ENCODE measurements at regions not wholly inside any gene's neighbourhood (a gene's known extent, or its start where the extent isn't known, plus 50 kb on each side); places are given as distances from the start of the nearest gene placed in this dataset.

GRCh38 chr12:93197067-93197593, 180.6 kb upstream of the NUDT4 start:
- no peak for DNase-seq (ENCODE audit: low read depth in 4 of 4, low spot score in 3 of 4)

- DNase-seq (ENCODE audit: low read depth in 4 of 4, low spot score in 3 of 4) = no peak
These were observed 179.6 kb upstream of the NUDT4 start for GRCh38 chr12:93198086-93198485.

DNA sequence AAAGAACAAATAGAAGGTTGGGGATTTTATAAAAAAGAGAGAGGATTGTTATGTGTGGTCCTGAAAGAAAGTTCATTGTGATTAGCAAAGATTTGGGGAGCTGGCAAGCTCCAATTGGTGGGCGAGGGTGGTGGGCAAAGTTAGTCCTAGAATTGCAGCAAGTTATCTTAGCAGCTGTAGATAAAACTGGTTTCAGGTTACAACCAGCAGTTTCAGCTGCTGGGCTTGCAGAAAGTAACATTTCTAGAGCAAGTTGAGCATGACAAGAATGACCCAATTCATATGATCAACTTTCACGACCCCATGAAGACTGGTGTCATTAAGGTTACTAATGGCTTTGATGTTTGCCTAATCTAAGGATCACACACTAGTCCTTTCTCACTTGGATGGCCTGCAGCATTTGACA, 177.9 kb upstream of the NUDT4 start:
- DNase-seq (ENCODE audit: low read depth in 4 of 4, low spot score in 3 of 4) = no peak

DNA sequence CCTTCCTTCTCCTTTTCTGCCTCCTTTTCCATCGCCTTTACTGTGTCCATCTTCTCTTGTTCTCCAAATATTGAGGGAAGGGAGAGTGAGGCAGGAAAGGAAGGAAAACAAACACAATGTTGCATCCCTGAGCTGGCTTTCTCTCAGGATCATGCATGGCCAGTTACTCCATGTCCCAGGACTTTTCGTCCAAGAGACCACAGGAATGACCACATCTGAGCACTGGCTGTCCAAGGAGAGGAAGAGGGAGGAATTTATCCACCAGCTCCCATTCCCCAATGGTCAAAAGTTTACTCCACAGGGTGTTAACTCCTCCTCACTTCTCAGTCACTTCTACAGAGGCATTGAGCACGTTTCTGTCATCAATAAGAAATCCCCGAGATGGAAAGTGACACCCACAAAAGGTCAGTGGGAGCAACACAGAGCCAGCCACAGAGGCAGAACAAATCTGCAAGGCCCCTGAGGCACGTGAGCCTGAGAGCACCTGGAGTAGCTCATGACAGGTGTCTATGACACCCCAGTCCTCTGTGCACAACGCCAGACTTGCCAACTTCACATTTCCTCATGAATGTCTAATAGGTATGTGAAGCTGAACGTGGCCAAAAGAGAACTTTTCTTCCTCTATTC, 177.3 kb upstream of the NUDT4 start:
- no peak for DNase-seq (ENCODE audit: low read depth in 4 of 4, low spot score in 3 of 4)

DNA sequence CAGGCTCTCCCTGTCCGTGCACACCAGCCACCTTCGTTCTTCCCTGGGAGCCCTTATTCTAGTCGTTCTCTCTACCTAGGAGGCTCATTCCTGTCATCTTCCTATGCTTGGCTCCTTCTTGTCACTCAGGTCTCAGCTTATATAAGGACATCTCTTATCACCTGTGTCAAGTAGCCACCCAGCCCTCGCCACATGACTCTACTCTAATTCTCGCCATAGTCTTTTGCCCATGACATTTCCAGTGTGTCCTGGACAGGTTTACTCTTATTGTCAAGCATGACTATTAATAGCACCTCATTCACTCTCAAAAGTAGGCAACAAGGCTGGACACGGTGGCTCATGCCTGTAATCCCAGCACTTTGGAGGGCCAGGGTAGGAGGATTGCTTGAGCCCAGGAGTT, 175.7 kb upstream of the NUDT4 start:
- no peak for DNase-seq (ENCODE audit: low read depth in 4 of 4, low spot score in 3 of 4)

DNA sequence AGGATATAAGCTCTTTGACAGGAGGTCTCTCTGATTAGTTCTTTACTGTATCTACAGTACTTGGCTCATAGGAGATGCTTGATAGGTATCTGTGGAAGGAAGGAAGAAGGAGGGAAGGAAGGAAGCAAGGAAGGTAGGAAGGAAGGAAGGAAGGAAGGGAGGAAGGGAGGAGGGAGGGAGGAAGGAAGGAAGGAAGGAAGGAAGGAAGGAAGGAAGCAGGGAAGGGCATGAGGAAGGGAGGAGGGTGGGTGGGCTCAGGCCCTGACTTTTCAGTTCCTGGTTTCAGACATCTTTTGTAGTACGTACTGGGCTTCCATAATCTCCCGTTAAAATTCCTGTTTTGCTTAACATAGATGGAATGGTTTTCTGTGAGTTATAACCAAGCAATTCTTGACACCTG, 175.0 kb upstream of the NUDT4 start:
- no peak for DNase-seq (ENCODE audit: low read depth in 4 of 4, low spot score in 3 of 4)

DNA sequence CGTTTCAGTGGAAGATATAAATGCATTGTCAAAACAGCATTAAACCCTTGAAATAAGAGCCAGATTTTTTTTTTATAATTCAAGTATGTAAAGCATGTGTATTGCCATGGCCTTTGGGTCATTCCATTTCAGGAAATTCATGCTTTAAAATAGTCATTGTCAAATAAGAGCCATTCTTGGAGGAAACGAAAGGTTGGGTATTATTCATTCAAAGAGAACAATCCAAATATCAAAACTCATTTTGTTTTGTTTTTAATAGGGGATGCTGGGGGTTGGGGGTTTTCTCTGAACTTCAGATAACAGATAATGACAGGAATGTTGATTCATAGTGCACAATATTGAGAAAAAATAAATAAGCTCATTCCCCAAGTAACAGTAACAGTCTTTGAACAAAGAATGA, 174.4 kb upstream of the NUDT4 start:
- DNase-seq (ENCODE audit: low read depth in 4 of 4, low spot score in 3 of 4) = no peak

GRCh38 chr12:93204896-93205295, 172.8 kb upstream of the NUDT4 start:
- DNase-seq (ENCODE audit: low read depth in 4 of 4, low spot score in 3 of 4) = no peak

- no peak for DNase-seq (ENCODE audit: low read depth in 4 of 4, low spot score in 3 of 4)
These were observed 172.4 kb upstream of the NUDT4 start for GRCh38 chr12:93205361-93205760.

GRCh38 chr12:93208011-93208410, 169.7 kb upstream of the NUDT4 start:
- no peak for DNase-seq (ENCODE audit: low read depth in 4 of 4, low spot score in 3 of 4)

GRCh38 chr12:93214523-93215289, 163.0 kb upstream of the NUDT4 start:
- DNase-seq (ENCODE audit: low read depth in 4 of 4, low spot score in 3 of 4) = no peak

DNA sequence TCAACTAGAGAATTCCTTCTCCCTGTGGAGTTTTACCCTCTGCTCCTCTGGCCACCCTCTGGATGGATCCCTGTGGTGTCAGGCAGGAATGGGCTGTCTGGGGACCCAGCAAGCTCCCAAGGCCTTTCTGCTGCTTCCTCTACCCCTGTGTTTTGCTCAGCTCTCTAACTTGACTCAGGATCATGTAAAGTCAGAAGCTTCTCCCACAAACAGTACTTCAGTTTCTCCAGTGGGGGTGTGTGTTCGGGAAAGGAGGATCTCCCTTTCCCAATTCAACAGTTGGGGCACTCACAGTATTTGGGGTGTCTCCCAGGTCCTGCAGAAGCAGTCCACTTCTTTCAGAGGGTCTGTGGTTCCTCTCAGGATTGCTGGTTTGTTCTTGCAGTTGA, 162.4 kb upstream of the NUDT4 start:
- DNase-seq (ENCODE audit: low read depth in 4 of 4, low spot score in 3 of 4) = no peak

DNA sequence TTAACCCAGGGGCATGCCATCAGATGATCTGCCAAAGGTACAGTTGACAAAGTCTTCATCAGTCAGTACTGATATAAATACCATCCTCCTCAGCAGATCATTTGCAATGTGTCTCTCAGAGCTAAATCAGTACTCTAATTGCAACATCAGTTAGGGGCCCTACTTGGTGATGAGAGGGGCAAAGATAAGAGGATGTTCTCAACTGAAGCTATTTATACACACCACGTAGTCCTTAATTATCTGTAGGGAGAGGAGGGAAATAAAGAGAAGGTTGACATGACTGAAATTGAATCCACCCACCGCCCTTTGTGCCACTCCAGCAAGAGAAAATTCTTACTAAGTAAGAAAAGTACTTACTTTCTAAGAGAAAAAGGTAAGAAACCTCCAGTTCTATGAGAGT, 157.8 kb upstream of the NUDT4 start:
- DNase-seq (ENCODE audit: low read depth in 4 of 4, low spot score in 3 of 4) = no peak

DNA sequence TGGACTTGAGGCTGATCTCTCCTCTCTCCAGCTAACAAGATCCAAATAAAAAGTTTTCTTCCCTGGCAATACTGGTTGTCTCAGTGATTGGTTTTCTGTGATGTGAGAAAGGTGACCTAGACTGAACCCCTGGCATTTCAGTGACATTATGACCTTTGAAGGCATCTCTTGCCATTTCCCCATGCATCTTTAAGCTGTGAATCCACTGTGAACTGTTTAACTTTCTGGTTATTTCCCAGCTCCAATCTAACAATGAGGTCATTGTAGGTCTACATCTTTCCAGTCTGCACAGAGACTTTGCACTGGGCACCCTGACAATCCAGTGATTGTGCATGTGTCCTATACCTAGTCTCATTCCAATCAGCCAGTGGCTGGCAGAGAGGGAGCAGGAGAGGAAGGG, 155.9 kb upstream of the NUDT4 start:
- no peak for DNase-seq (ENCODE audit: low read depth in 4 of 4, low spot score in 3 of 4)

DNA sequence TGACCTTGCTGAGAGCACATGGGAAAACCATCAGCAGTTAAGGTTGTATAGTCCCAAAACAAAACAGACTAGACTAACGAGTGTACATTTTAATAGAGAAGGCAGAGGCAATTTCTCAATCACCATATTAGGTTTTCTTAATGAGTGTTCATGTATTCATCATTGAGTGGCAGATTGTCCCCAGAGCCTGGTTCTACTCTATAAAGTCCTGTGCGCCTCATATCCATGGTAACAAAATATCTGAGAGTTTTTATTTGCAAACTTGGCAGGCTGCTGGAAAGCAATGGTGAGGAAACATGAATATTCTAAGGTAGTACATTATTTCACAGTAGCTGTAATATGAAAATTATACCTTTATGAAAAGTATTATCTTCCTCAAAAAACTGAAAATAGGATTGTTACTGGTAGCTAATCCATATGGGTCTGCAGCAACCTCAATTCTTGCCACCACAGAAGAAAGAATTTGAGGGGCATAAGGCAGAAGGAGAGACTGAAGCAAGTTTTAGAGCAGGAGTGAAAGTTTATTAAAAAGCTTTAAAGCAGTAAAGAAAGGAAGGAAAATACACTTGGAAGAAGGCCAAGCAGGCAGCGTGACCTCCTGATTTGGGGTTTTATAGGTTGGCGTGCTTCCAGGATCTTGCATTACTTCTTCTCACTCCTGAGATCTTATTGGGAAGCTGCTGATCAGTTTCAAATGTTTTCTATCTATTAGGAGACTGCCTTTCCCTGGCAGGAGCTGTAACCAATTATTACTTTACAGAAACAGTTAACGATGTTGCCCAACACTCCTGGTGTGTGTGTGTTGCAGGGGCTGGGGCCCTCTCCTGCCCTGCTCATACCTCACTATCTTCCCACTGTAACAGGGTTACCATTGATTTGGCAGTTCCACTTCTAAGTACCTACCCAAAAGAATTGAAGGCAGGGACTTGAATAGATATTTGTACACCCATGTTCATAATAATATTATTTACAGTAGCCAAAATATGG, 154.0 kb upstream of the NUDT4 start:
- DNase-seq (ENCODE audit: low read depth in 4 of 4, low spot score in 3 of 4) = no peak

GRCh38 chr12:93225094-93225493, 152.6 kb upstream of the NUDT4 start:
- DNase-seq (ENCODE audit: low read depth in 4 of 4, low spot score in 3 of 4) = no peak

GRCh38 chr12:93226361-93226760, 151.4 kb upstream of the NUDT4 start:
- no peak for DNase-seq (ENCODE audit: low read depth in 4 of 4, low spot score in 3 of 4)

GRCh38 chr12:93229494-93230325, 148.0 kb upstream of the NUDT4 start:
- no peak for DNase-seq (ENCODE audit: low read depth in 4 of 4, low spot score in 3 of 4)

GRCh38 chr12:93230326-93230720, 147.4 kb upstream of the NUDT4 start:
- no peak for DNase-seq (ENCODE audit: low read depth in 4 of 4, low spot score in 3 of 4)

GRCh38 chr12:93231938-93232337, 145.8 kb upstream of the NUDT4 start:
- DNase-seq (ENCODE audit: low read depth in 4 of 4, low spot score in 3 of 4) = no peak
